Stimulated activated CD4-positive, alpha-beta T cell treated with anti-CD3 and anti-CD28 coated beads, Interleukin-12 subunit alpha, Interleukin-12 subunit beta, amount 100 ng/mL, for 4 hours (primary cell): ENCODE measurements at regions not wholly inside any gene's neighbourhood (a gene's known extent, or its start where the extent isn't known, plus 50 kb on each side); places are given as distances from the start of the nearest gene placed in this dataset.

Experiments
- DNase-seq: peaks from one replicate; pipeline ENCODE4 v3.0.0-alpha.2; 2020

- DNase-seq: no peak
Observed at GRCh38 chr2:20108655-20109396, 57.4 kb upstream of the LAPTM4A start.

GRCh38 chr2:20107776-20108175, 56.3 kb upstream of the LAPTM4A start:
- no peak for DNase-seq

GRCh38 chr2:20107352-20107751, 55.9 kb upstream of the LAPTM4A start:
- no peak for DNase-seq

GRCh38 chr2:20106746-20107145, 55.3 kb upstream of the LAPTM4A start:
- DNase-seq: peak; percentile 18

GRCh38 chr2:20104900-20105545, 53.6 kb upstream of the LAPTM4A start:
- DNase-seq: no peak

GRCh38 chr2:20103530-20103929, 52.1 kb upstream of the LAPTM4A start:
- no peak for DNase-seq
